Adrenal gland (tissue), 5 donors: ENCODE measurements at regions not wholly inside any gene's neighbourhood (a gene's known extent, or its start where the extent isn't known, plus 50 kb on each side); places are given as distances from the start of the nearest gene placed in this dataset.

Source experiments
- CTCF ChIP-seq, 6 experiments: fragments of 450-650 bp in 4 of 6; fragments of 200-600 bp in 2 of 6; sonication (generic) in 1 of 6; IDR thresholded peaks; 1 replicate in 5 of 6; 2 replicates in 1 of 6; pipeline versions ENCODE4 v1.5.1 to v1.8.0; 2016 to 2021; ENCODE audit warnings: antibody characterized with exemption in 6 of 6, mild to moderate bottlenecking in 2 of 6, moderate library complexity in 1 of 6
- POLR2A ChIP-seq, 2 donors: fragments of 450-650 bp; IDR thresholded peaks; one replicate each; pipeline ENCODE4 v1.6.1; 2017; ENCODE audit warnings: antibody characterized with exemption in 2 of 2, mild to moderate bottlenecking in 2 of 2, moderate library complexity in 1 of 2
- donor health status: DM: no; HTN: no; CAD: no.

DNA sequence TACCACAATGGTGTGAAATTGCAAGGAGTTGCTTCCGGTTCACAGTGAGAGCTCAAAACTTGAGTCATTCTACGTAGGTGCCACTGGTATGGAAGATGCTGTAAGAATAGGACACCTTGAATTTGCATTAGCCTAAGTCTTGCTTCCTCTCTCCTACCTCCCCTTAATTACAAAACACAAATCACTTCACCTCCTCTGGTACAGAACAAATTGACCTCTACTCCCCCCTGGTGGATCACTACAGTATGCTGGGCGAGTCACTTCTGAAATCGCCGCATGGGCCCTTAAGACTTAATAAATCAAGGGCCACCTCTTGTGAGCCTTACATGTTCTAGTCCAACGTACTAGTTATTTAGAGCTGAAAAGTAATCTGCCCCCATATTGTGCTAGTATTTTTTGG, 145.3 kb upstream of the SMARCA2 start:
- TF ChIP-seq CTCF (IDR thresholded peaks at IDR 0.05), result peak in 3 of 6 experiments; percentile 21 to 24 (median 22)
- no peak for TF ChIP-seq POLR2A (IDR thresholded peaks at IDR 0.05)
